Calu3 (cell line): ENCODE measurements at regions not wholly inside any gene's neighbourhood (a gene's known extent, or its start where the extent isn't known, plus 50 kb on each side); places are given as distances from the start of the nearest gene placed in this dataset.
"Not testable (repeated sequence)": the region's sequence is repeated elsewhere in the genome, so short reads cannot be mapped to it uniquely, and the experiment has no call there.

Source experiments
- BruUV-seq: library from RNA; stranded (reverse); fragments of 400-500 nt; replicated peaks from 2 replicates; lab custom pipeline; 2021; lab: Mats Ljungman, UMichigan
- CTCF ChIA-PET: fragments of 300-600 bp; sonication (Branson Sonifier 250); formaldehyde crosslinking; loops from one replicate; lab custom pipeline; 2022; ENCODE audit warnings: antibody characterized with exemption; lab: Charles Lee
- DNase-seq: peaks from one replicate; pipeline ENCODE4 v3.0.0; 2022
- H3K27ac Mint-ChIP-seq: one replicate; pipeline ENCODE4 v1.8.0; 2022; ENCODE audit warnings: mixed read lengths; ENCODE audit not compliant: unreplicated experiment
- H3K27me3 Mint-ChIP-seq: one replicate; pipeline ENCODE4 v1.8.0; 2022; ENCODE audit warnings: mixed read lengths; ENCODE audit not compliant: unreplicated experiment
- H3K36me3 Mint-ChIP-seq: one replicate; pipeline ENCODE4 v1.8.0; 2022; ENCODE audit warnings: mild to moderate bottlenecking, moderate library complexity, mixed read lengths; ENCODE audit not compliant: insufficient read depth, unreplicated experiment
- H3K4me1 Mint-ChIP-seq: one replicate; pipeline ENCODE4 v1.8.0; 2022; ENCODE audit warnings: mild to moderate bottlenecking, low read depth, mixed read lengths; ENCODE audit not compliant: unreplicated experiment
- H3K4me3 Mint-ChIP-seq: one replicate; pipeline ENCODE4 v1.8.0; 2022; ENCODE audit warnings: mild to moderate bottlenecking, low read depth, moderate library complexity, mixed read lengths; ENCODE audit not compliant: unreplicated experiment
- H3K9me3 Mint-ChIP-seq: one replicate; pipeline ENCODE4 v1.8.0; 2022; ENCODE audit warnings: low read depth, mixed read lengths; ENCODE audit not compliant: unreplicated experiment
- intact Hi-C: fragments of 100-400 bp; cut with micrococcal nuclease; formaldehyde crosslinking; loops from one replicate; pipeline ENCODE4 v1.10.0; 2022; ENCODE audit not compliant: unreplicated experiment
- TF ChIP-seq, protein P1 (sequence below): fragments of 200-600 bp; IDR thresholded peaks from one replicate; pipeline ENCODE4 v1.8.0; 2022; ENCODE audit warnings: antibody characterized with exemption; ENCODE audit not compliant: unreplicated experiment

DNA sequence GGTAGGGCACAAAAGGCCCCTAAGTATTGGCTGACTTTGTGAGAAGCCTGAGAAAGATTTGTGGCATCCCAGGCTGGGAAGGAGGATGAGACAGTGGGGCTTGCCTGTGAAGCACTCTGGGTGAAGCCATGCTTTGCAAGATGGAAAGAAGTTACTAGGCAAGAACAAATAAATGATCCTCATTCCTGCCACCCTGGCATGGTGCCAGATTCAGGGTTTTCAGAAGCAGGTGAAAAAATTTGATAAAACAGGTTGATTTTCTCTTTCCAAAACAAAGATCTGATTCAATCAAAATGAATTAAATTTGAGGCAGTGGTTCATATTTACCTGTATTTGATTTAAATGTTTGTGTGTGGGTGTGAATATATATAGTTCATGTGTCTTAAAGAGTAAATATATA, 386.9 kb upstream of the PROX1 start:
- no peaks in the 10 kb centered on the region for H3K36me3 Mint-ChIP-seq
- no peak overlapping the region for H3K4me3 Mint-ChIP-seq
- CTCF ChIA-PET = no interaction called here
- intact Hi-C loops = no loop called here
- no TSS peak for BruUV-seq
- H3K27ac Mint-ChIP-seq = no peak overlapping the region
- H3K27me3 Mint-ChIP-seq = peaks cover 17% of the 10 kb centered on the region
- H3K9me3 Mint-ChIP-seq = peaks cover 2% of the 10 kb centered on the region
- no peak for DNase-seq
- TF ChIP-seq, protein P1, sequence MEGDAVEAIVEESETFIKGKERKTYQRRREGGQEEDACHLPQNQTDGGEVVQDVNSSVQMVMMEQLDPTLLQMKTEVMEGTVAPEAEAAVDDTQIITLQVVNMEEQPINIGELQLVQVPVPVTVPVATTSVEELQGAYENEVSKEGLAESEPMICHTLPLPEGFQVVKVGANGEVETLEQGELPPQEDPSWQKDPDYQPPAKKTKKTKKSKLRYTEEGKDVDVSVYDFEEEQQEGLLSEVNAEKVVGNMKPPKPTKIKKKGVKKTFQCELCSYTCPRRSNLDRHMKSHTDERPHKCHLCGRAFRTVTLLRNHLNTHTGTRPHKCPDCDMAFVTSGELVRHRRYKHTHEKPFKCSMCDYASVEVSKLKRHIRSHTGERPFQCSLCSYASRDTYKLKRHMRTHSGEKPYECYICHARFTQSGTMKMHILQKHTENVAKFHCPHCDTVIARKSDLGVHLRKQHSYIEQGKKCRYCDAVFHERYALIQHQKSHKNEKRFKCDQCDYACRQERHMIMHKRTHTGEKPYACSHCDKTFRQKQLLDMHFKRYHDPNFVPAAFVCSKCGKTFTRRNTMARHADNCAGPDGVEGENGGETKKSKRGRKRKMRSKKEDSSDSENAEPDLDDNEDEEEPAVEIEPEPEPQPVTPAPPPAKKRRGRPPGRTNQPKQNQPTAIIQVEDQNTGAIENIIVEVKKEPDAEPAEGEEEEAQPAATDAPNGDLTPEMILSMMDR = no peak
- H3K4me1 Mint-ChIP-seq = no peaks in the 10 kb centered on the region

DNA sequence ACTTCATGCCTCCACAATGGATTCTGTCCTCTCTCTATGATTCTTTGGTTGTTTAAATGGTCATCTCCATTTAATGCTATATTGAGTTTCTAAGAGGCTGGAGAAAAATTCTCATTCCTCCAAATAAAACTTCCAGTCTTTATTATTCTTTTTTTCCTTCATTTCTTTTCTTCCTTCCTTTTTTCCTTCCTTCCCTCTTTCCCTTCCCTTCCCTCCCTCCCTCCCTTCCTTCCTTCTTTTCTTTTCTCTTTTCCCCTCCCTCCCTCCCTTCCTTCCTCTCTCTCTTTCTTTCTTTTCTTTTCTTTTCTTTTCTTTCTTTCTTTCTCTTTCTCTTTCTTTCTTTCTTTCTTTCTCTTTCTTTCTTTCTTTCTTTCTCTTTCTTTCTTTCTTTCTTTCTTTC, 386.1 kb upstream of the PROX1 start:
- H3K4me1 Mint-ChIP-seq, H3K9me3 Mint-ChIP-seq, BruUV-seq, CTCF ChIA-PET, H3K4me3 Mint-ChIP-seq, intact Hi-C loops, H3K27ac Mint-ChIP-seq, H3K36me3 Mint-ChIP-seq, DNase-seq: not testable (repeated sequence)
- H3K27me3 Mint-ChIP-seq = peaks cover 25% of the 10 kb centered on the region

DNA sequence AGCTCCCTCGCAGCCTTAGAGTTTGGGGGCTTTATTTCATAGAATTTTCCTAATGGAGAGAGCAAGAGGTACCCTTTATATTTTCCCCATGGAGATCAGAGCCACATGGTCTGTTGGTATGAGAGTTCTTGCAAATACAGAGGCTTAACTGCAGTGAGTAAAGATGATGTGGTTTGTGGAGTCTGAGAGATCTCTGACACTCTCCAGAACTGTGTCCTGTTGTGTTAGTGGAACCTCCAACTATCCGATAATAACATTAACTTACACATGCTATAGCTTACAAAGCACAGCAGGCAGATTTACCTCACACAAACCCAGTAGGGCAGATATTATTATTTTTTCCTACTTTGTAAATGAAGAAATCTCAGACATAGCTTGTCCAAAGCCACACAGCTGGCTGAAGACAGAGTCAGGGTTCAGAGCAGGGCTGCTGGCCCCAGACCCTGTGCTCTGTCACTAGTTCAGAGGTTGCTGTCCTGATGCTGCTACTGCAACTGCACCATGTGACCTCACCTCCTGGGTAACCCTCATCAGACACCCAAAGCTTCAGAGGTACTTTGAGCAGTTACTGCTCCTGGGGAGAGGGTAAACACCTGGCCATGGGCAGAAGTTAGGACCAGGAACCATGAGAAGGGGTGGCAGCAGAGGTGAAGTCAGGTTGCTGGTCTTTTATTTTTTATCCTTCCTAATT, 384.8 kb upstream of the PROX1 start:
- H3K4me3 Mint-ChIP-seq = no peak overlapping the region
- TF ChIP-seq, protein P1 = no peak
- DNase-seq = no peak
- H3K27ac Mint-ChIP-seq = no peak overlapping the region
- BruUV-seq = no TSS peak
- H3K27me3 Mint-ChIP-seq = peaks cover 37% of the 10 kb centered on the region
- CTCF ChIA-PET = interaction anchor here (0.7 kb wide), 1 partner anchor 386 kb away, joined by 6 read pairs; no protein-coding TSS in a partner anchor
- H3K9me3 Mint-ChIP-seq = no peaks in the 10 kb centered on the region
- intact Hi-C loops = no loop called here
- no peaks in the 10 kb centered on the region for H3K4me1 Mint-ChIP-seq
- H3K36me3 Mint-ChIP-seq = no peaks in the 10 kb centered on the region

- TF ChIP-seq, protein P1 = no peak
- CTCF ChIA-PET = interaction anchor here (0.6 kb wide), 1 partner anchor 747 kb away, joined by 5 read pairs; the partner anchor contains the start of gene FLVCR1
- no peak overlapping the region for H3K4me3 Mint-ChIP-seq
- no peaks in the 10 kb centered on the region for H3K36me3 Mint-ChIP-seq
- H3K4me1 Mint-ChIP-seq = no peaks in the 10 kb centered on the region
- DNase-seq = no peak
- intact Hi-C loops = no loop called here
- no peak overlapping the region for H3K27ac Mint-ChIP-seq
- H3K27me3 Mint-ChIP-seq = peaks cover 43% of the 10 kb centered on the region
- H3K9me3 Mint-ChIP-seq = no peaks in the 10 kb centered on the region
- no TSS peak for BruUV-seq
Measured at GRCh38 chr1:213604477-213604876, 383.3 kb upstream of the PROX1 start.

DNA sequence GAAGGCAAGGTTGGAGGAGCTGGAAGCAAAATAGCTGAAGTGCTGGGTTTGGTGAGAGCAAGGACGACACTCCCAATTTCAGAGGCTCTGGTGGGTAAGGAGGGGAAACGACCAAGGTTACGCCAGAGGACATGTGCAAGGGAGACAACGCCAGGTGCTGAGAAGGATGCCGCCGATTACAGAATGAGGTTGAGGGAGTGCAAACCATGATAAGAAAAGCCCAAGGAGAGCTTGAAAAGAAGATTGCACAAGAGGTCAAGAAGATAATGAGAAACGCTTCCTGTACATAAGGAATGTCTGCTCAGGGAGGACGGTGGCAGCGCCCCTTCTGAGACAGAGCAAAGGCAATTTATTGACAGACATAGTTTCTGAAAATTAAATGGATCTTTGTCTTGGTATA, 382.0 kb upstream of the PROX1 start:
- Mint-ChIP-seq H3K36me3 (no peaks in the 10 kb centered on the region), H3K4me1 (no peaks in the 10 kb centered on the region), H3K4me3 (no peak overlapping the region), H3K27me3 (peaks cover 44% of the 10 kb centered on the region), H3K9me3 (no peaks in the 10 kb centered on the region), H3K27ac (no peak overlapping the region)
- TF ChIP-seq, protein P1 = no peak
- BruUV-seq = no TSS peak
- intact Hi-C loops = no loop called here
- CTCF ChIA-PET = no interaction called here
- DNase-seq = no peak
